MM.1S (cell line): ENCODE measurements at regions not wholly inside any gene's neighbourhood (a gene's known extent, or its start where the extent isn't known, plus 50 kb on each side); places are given as distances from the start of the nearest gene placed in this dataset.
"Not testable (repeated sequence)": the region's sequence is repeated elsewhere in the genome, so short reads cannot be mapped to it uniquely, and the experiment has no call there.

ENCODE experiments used
- DNase-seq: peaks from one replicate; pipeline ENCODE4 v3.0.0-alpha.2; 2015
- H2AFZ ChIP-seq: fragments of 300-600 bp; sonication (generic); 2 replicates; pipeline ENCODE4 v1.6.0; 2016; ENCODE audit warnings: antibody characterized with exemption, low read length
- H3F3A ChIP-seq: fragments of 300-600 bp; sonication (generic); 2 replicates; pipeline ENCODE4 v1.6.1; 2016; ENCODE audit warnings: mild to moderate bottlenecking, antibody characterized with exemption, low read length, moderate library complexity, mixed read lengths; ENCODE audit not compliant: insufficient read depth
- H3K27ac ChIP-seq: fragments of 300-600 bp; sonication (generic); 2 replicates; pipeline ENCODE4 v1.5.1; 2016; ENCODE audit warnings: mild to moderate bottlenecking, low read length
- H3K27me3 ChIP-seq: fragments of 300-600 bp; sonication (generic); replicated peaks from 2 replicates; pipeline ENCODE4 v1.6.0; 2016; ENCODE audit warnings: low read length; ENCODE audit not compliant: insufficient read depth
- H3K36me3 ChIP-seq: fragments of 300-600 bp; sonication (generic); replicated peaks from 2 replicates; pipeline ENCODE4 v1.6.1; 2016; ENCODE audit warnings: mild to moderate bottlenecking, low read length, mixed read lengths; ENCODE audit not compliant: insufficient read depth
- H3K4me1 ChIP-seq: fragments of 300-600 bp; sonication (generic); 2 replicates; pipeline ENCODE4 v1.6.1; 2016; ENCODE audit warnings: low read length, mixed read lengths
- H3K4me2 ChIP-seq: fragments of 300-600 bp; sonication (generic); 2 replicates; pipeline ENCODE4 v1.6.0; 2016; ENCODE audit warnings: low read depth, low read length
- H3K4me3 ChIP-seq: fragments of 300-600 bp; sonication (generic); 2 replicates; pipeline ENCODE4 v1.5.1; 2016; ENCODE audit warnings: low read length, mixed read lengths
- H3K79me2 ChIP-seq: fragments of 300-600 bp; sonication (generic); 2 replicates; pipeline ENCODE4 v1.6.1; 2016; ENCODE audit warnings: mixed run types, low read length, mixed read lengths
- H3K9ac ChIP-seq: fragments of 300-600 bp; sonication (generic); 2 replicates; pipeline ENCODE4 v1.6.1; 2016; ENCODE audit warnings: low read length, mixed read lengths
- H3K9me2 ChIP-seq: fragments of 300-600 bp; sonication (generic); replicated peaks from 2 replicates; pipeline ENCODE4 v1.6.1; 2016; ENCODE audit warnings: mild to moderate bottlenecking, low read length, mixed read lengths; ENCODE audit not compliant: insufficient read depth
- H3K9me3 ChIP-seq: fragments of 300-600 bp; sonication (generic); replicated peaks from 2 replicates; pipeline ENCODE4 v1.6.1; 2016; ENCODE audit warnings: mild to moderate bottlenecking, low read length, mixed read lengths; ENCODE audit not compliant: insufficient read depth
- H4K20me1 ChIP-seq: fragments of 300-600 bp; sonication (generic); 2 replicates; pipeline ENCODE4 v1.6.1; 2016; ENCODE audit warnings: mild to moderate bottlenecking, low read length, moderate library complexity, mixed read lengths; ENCODE audit not compliant: insufficient read depth
- EZH2 ChIP-seq: fragments of 300-600 bp; sonication (generic); optimal IDR thresholded peaks from 2 replicates; pipeline ENCODE3; 2017; ENCODE audit warnings: low read depth, mild to moderate bottlenecking, antibody characterized with exemption, low read length, mixed read lengths
- EZH2phosphoT487 ChIP-seq: fragments of 300-600 bp; sonication (generic); IDR thresholded peaks from 2 replicates; pipeline ENCODE4 v1.6.1; 2018; ENCODE audit warnings: antibody characterized with exemption, low read length
- TF ChIP-seq, protein P1 (sequence below): fragments of 300-600 bp; sonication (generic); IDR thresholded peaks from 2 replicates; pipeline ENCODE4 v1.5.1; 2016; ENCODE audit warnings: antibody characterized with exemption, low read length, mixed read lengths

DNA sequence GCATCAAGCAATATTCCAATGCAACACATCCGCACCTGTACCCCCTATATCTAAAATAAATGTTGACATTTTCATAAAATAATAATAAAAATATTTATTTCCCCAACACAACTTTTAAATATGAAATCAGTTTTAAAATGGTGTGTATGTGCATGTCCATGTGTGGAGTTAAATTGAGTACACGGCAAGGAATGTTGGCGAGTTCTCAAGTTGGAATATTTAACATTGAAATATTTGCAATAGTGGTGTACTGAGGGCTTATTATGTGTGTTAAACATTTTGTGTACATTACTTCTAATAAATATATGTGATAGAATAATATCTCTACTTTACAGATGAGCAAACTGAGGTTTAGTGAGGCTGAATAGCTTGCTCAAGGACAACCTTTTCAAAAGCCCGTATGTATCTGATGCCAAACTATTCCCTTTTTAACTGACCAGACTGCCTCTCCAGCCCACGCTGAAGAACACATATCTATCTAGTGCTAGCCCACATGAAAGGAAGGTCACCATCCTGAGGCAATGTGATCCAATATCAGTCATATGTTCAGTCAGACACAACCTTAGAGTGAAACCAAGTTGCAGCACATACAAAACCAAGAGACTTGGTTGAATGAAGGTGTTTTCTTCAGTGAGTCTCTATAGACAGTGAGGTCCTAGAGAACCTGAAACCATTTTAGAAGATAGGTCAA, 192.2 kb upstream of the CDH11 start:
- H3K27ac ChIP-seq, result no peak overlapping the region
- no peaks in the 10 kb centered on the region for H3K27me3 ChIP-seq
- H3K4me1 ChIP-seq, result no peaks in the 10 kb centered on the region
- no peak overlapping the region for H3K9ac ChIP-seq
- no peaks in the 10 kb centered on the region for H4K20me1 ChIP-seq
- H3K36me3 ChIP-seq, result no peaks in the 10 kb centered on the region
- H3K9me2 ChIP-seq, result no peaks in the 10 kb centered on the region
- no peaks in the 10 kb centered on the region for H3K79me2 ChIP-seq
- no peaks in the 10 kb centered on the region for H3F3A ChIP-seq
- no peaks in the 10 kb centered on the region for H3K9me3 ChIP-seq
- TF ChIP-seq, protein P1, sequence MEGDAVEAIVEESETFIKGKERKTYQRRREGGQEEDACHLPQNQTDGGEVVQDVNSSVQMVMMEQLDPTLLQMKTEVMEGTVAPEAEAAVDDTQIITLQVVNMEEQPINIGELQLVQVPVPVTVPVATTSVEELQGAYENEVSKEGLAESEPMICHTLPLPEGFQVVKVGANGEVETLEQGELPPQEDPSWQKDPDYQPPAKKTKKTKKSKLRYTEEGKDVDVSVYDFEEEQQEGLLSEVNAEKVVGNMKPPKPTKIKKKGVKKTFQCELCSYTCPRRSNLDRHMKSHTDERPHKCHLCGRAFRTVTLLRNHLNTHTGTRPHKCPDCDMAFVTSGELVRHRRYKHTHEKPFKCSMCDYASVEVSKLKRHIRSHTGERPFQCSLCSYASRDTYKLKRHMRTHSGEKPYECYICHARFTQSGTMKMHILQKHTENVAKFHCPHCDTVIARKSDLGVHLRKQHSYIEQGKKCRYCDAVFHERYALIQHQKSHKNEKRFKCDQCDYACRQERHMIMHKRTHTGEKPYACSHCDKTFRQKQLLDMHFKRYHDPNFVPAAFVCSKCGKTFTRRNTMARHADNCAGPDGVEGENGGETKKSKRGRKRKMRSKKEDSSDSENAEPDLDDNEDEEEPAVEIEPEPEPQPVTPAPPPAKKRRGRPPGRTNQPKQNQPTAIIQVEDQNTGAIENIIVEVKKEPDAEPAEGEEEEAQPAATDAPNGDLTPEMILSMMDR, result no peak
- no peak for TF ChIP-seq EZH2phosphoT487
- H3K4me3 ChIP-seq, result no peak overlapping the region
- no peak for DNase-seq
- H3K4me2 ChIP-seq, result no peak overlapping the region
- H2AFZ ChIP-seq, result no peak overlapping the region

DNA sequence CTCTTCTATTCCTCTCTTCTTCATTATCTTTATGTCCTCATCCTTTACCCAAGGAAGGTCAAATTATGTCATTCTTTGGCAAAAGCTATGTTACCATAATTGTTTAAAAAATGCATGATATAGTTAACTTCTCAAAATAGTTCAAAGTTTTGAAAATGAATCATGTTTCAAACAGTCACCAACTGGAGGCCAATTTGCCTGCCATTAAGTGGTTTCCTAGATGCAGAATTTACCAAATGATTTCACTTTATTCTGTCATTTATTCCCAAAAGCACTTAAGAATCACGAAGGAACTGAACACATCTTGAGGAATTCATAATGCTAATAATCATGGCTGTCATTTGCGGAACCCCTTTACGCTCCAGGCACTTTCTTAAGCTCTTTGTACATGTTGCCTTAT, 190.9 kb upstream of the CDH11 start:
- H3K4me1 ChIP-seq, result no peaks in the 10 kb centered on the region
- H3K9ac ChIP-seq, result no peak overlapping the region
- no peaks in the 10 kb centered on the region for H3F3A ChIP-seq
- H2AFZ ChIP-seq, result no peak overlapping the region
- no peaks in the 10 kb centered on the region for H4K20me1 ChIP-seq
- H3K4me3 ChIP-seq, result no peak overlapping the region
- no peaks in the 10 kb centered on the region for H3K79me2 ChIP-seq
- no peak for DNase-seq
- no peaks in the 10 kb centered on the region for H3K9me3 ChIP-seq
- TF ChIP-seq EZH2 (no peak), EZH2phosphoT487 (no peak)
- TF ChIP-seq, protein P1, result no peak
- no peaks in the 10 kb centered on the region for H3K9me2 ChIP-seq
- H3K27ac ChIP-seq, result no peak overlapping the region
- no peak overlapping the region for H3K4me2 ChIP-seq
- no peaks in the 10 kb centered on the region for H3K27me3 ChIP-seq
- no peaks in the 10 kb centered on the region for H3K36me3 ChIP-seq

DNA sequence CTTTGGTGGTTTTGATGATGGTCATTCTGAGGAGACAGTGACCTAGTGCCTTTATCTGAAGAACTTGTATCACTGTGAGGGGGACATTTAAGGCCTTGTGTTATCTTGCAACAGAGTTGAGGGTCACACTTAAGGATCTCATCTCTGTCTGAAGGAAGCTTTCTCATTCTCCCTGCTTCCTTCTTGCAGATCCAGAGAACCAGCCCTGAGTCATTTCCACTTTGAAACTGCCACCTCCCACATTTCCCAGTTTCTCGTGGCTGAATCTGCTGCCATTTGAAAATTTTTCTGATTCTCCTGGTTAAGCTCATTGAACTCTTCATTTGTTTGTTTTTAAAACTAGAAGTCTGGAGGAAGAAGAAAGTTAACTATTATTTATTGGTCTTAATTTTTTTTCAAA, 190.2 kb upstream of the CDH11 start:
- Histone ChIP-seq H3K36me3 (no peaks in the 10 kb centered on the region), H3K4me2 (no peak overlapping the region), H3K79me2 (no peaks in the 10 kb centered on the region), H3K27ac (no peak overlapping the region), H3F3A (no peaks in the 10 kb centered on the region), H2AFZ (no peak overlapping the region), H4K20me1 (no peaks in the 10 kb centered on the region), H3K9me2 (no peaks in the 10 kb centered on the region), H3K4me1 (no peaks in the 10 kb centered on the region), H3K27me3 (no peaks in the 10 kb centered on the region), H3K9me3 (no peaks in the 10 kb centered on the region), H3K4me3 (no peak overlapping the region), H3K9ac (no peak overlapping the region)
- DNase-seq, result no peak
- TF ChIP-seq EZH2phosphoT487 (no peak), EZH2 (no peak)
- TF ChIP-seq, protein P1, result no peak

DNA sequence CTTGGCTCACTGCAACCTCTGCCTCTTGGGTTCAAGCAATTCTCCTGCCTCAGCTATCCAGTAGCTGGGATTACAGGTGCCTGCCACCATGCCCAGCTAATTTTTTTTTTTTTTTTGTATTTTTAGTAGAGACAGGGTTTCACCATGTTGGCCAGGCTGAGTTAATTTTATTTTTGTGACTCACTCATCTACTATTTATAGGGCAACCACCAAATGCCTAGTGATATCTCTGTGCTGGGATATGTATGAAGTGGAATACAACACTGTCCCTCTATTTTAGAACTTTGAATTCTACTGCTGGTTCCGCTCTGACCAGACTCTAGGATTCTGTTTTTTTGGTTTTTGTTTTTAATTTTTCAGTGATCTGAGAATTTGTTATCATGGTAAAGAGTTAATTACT, 188.6 kb upstream of the CDH11 start:
- H4K20me1 ChIP-seq, H3K9ac ChIP-seq, H3K36me3 ChIP-seq, H3K27ac ChIP-seq, H3K9me3 ChIP-seq, H3K79me2 ChIP-seq, DNase-seq, H3K4me2 ChIP-seq, H3K9me2 ChIP-seq, H2AFZ ChIP-seq, H3K27me3 ChIP-seq, H3K4me3 ChIP-seq, H3K4me1 ChIP-seq, H3F3A ChIP-seq: not testable (repeated sequence)
